ENCODE measurements at regions not wholly inside any gene's neighbourhood (a gene's known extent, or its start where the extent isn't known, plus 50 kb on each side); places are given as distances from the start of the nearest gene placed in this dataset.

DNA sequence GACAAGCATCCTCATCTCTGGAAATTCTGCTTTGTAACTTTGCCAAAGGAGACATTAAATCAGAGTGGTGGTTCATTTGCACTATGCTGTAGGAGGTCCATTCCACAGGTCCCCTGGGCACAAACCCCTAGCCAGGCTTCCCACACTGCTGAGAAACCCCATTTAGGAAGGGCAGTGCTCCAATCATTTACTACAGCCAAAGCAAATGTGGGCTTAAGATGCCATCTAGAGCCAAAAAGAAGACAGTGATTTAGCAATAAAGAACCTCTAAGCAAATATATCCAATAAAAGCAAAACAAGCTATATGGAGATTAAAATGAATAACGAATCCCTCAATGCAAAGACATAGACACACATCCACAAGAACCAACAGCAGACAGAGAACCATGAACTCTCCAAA is 129.0 kb upstream of the ALDH1B1 start:
- TF ChIP-seq, protein P1, sequence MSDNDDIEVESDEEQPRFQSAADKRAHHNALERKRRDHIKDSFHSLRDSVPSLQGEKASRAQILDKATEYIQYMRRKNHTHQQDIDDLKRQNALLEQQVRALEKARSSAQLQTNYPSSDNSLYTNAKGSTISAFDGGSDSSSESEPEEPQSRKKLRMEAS (CRISPR knock-in tag; IDR thresholded peaks at IDR 0.05) = no peak
- TF ChIP-seq MXD4 (CRISPR knock-in tag; IDR thresholded peaks at IDR 0.05; ENCODE audit: borderline replicate concordance) = no peak
- TF ChIP-seq, protein P2, sequence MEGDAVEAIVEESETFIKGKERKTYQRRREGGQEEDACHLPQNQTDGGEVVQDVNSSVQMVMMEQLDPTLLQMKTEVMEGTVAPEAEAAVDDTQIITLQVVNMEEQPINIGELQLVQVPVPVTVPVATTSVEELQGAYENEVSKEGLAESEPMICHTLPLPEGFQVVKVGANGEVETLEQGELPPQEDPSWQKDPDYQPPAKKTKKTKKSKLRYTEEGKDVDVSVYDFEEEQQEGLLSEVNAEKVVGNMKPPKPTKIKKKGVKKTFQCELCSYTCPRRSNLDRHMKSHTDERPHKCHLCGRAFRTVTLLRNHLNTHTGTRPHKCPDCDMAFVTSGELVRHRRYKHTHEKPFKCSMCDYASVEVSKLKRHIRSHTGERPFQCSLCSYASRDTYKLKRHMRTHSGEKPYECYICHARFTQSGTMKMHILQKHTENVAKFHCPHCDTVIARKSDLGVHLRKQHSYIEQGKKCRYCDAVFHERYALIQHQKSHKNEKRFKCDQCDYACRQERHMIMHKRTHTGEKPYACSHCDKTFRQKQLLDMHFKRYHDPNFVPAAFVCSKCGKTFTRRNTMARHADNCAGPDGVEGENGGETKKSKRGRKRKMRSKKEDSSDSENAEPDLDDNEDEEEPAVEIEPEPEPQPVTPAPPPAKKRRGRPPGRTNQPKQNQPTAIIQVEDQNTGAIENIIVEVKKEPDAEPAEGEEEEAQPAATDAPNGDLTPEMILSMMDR (IDR thresholded peaks at IDR 0.05) = no peak
- no peak for TF ChIP-seq ZNF138 (CRISPR knock-in tag; conservative IDR thresholded peaks at IDR 0.05)
- no peak for TF ChIP-seq ETV6 (CRISPR knock-in tag; IDR thresholded peaks at IDR 0.05)
- TF ChIP-seq, protein P3, sequence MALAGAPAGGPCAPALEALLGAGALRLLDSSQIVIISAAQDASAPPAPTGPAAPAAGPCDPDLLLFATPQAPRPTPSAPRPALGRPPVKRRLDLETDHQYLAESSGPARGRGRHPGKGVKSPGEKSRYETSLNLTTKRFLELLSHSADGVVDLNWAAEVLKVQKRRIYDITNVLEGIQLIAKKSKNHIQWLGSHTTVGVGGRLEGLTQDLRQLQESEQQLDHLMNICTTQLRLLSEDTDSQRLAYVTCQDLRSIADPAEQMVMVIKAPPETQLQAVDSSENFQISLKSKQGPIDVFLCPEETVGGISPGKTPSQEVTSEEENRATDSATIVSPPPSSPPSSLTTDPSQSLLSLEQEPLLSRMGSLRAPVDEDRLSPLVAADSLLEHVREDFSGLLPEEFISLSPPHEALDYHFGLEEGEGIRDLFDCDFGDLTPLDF (CRISPR knock-in tag; IDR thresholded peaks at IDR 0.05) = no peak
- TF ChIP-seq CBFB (CRISPR knock-in tag; IDR thresholded peaks at IDR 0.05; ENCODE audit: low read depth) = no peak
- TF ChIP-seq, protein P4, sequence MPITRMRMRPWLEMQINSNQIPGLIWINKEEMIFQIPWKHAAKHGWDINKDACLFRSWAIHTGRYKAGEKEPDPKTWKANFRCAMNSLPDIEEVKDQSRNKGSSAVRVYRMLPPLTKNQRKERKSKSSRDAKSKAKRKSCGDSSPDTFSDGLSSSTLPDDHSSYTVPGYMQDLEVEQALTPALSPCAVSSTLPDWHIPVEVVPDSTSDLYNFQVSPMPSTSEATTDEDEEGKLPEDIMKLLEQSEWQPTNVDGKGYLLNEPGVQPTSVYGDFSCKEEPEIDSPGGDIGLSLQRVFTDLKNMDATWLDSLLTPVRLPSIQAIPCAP (CRISPR knock-in tag; IDR thresholded peaks at IDR 0.05) = no peak
- no peak for TF ChIP-seq FOXJ3 (CRISPR knock-in tag; IDR thresholded peaks at IDR 0.05; ENCODE audit: borderline replicate concordance)
- TF ChIP-seq, protein P5, sequence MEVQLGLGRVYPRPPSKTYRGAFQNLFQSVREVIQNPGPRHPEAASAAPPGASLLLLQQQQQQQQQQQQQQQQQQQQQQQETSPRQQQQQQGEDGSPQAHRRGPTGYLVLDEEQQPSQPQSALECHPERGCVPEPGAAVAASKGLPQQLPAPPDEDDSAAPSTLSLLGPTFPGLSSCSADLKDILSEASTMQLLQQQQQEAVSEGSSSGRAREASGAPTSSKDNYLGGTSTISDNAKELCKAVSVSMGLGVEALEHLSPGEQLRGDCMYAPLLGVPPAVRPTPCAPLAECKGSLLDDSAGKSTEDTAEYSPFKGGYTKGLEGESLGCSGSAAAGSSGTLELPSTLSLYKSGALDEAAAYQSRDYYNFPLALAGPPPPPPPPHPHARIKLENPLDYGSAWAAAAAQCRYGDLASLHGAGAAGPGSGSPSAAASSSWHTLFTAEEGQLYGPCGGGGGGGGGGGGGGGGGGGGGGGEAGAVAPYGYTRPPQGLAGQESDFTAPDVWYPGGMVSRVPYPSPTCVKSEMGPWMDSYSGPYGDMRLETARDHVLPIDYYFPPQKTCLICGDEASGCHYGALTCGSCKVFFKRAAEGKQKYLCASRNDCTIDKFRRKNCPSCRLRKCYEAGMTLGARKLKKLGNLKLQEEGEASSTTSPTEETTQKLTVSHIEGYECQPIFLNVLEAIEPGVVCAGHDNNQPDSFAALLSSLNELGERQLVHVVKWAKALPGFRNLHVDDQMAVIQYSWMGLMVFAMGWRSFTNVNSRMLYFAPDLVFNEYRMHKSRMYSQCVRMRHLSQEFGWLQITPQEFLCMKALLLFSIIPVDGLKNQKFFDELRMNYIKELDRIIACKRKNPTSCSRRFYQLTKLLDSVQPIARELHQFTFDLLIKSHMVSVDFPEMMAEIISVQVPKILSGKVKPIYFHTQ (CRISPR knock-in tag; IDR thresholded peaks at IDR 0.05) = no peak
- no peak for TF ChIP-seq ZNF423 (CRISPR knock-in tag; IDR thresholded peaks at IDR 0.05)
- TF ChIP-seq, protein P6, sequence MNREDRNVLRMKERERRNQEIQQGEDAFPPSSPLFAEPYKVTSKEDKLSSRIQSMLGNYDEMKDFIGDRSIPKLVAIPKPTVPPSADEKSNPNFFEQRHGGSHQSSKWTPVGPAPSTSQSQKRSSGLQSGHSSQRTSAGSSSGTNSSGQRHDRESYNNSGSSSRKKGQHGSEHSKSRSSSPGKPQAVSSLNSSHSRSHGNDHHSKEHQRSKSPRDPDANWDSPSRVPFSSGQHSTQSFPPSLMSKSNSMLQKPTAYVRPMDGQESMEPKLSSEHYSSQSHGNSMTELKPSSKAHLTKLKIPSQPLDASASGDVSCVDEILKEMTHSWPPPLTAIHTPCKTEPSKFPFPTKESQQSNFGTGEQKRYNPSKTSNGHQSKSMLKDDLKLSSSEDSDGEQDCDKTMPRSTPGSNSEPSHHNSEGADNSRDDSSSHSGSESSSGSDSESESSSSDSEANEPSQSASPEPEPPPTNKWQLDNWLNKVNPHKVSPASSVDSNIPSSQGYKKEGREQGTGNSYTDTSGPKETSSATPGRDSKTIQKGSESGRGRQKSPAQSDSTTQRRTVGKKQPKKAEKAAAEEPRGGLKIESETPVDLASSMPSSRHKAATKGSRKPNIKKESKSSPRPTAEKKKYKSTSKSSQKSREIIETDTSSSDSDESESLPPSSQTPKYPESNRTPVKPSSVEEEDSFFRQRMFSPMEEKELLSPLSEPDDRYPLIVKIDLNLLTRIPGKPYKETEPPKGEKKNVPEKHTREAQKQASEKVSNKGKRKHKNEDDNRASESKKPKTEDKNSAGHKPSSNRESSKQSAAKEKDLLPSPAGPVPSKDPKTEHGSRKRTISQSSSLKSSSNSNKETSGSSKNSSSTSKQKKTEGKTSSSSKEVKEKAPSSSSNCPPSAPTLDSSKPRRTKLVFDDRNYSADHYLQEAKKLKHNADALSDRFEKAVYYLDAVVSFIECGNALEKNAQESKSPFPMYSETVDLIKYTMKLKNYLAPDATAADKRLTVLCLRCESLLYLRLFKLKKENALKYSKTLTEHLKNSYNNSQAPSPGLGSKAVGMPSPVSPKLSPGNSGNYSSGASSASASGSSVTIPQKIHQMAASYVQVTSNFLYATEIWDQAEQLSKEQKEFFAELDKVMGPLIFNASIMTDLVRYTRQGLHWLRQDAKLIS (CRISPR knock-in tag; IDR thresholded peaks at IDR 0.05; ENCODE audit: borderline replicate concordance) = no peak
- TF ChIP-seq, protein P7, sequence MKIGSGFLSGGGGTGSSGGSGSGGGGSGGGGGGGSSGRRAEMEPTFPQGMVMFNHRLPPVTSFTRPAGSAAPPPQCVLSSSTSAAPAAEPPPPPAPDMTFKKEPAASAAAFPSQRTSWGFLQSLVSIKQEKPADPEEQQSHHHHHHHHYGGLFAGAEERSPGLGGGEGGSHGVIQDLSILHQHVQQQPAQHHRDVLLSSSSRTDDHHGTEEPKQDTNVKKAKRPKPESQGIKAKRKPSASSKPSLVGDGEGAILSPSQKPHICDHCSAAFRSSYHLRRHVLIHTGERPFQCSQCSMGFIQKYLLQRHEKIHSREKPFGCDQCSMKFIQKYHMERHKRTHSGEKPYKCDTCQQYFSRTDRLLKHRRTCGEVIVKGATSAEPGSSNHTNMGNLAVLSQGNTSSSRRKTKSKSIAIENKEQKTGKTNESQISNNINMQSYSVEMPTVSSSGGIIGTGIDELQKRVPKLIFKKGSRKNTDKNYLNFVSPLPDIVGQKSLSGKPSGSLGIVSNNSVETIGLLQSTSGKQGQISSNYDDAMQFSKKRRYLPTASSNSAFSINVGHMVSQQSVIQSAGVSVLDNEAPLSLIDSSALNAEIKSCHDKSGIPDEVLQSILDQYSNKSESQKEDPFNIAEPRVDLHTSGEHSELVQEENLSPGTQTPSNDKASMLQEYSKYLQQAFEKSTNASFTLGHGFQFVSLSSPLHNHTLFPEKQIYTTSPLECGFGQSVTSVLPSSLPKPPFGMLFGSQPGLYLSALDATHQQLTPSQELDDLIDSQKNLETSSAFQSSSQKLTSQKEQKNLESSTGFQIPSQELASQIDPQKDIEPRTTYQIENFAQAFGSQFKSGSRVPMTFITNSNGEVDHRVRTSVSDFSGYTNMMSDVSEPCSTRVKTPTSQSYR (CRISPR knock-in tag; IDR thresholded peaks at IDR 0.05) = no peak

Measured in WTC11 (cell line).